ENCODE measurements at regions not wholly inside any gene's neighbourhood (a gene's known extent, or its start where the extent isn't known, plus 50 kb on each side); places are given as distances from the start of the nearest gene placed in this dataset.

- H3K36me3 ChIP-seq (ENCODE audit: control insufficient read depth in 2 of 2, insufficient read depth in 2 of 2, low read length in 2 of 2), result no peaks in the 10 kb centered on the region
- no peaks in the 10 kb centered on the region for H3K4me1 ChIP-seq (ENCODE audit: control insufficient read depth in 2 of 2, insufficient read depth in 2 of 2, low read length in 2 of 2)
- no peaks in the 10 kb centered on the region for H3K27me3 ChIP-seq (ENCODE audit: control insufficient read depth in 2 of 2, insufficient read depth in 2 of 2, low read length in 2 of 2)
These were observed 193.4 kb upstream of the SEMA6D start for GRCh38 chr15:47523681-47524475.

GRCh38 chr15:47529241-47529640 lies 188.1 kb upstream of the SEMA6D start:
- no peak overlapping the region for H3K27ac ChIP-seq (ENCODE audit: low read depth in 2 of 2, low read length in 2 of 2)

More at GRCh38 chr15:47523681-47524475, 193.4 kb upstream of the SEMA6D start:
- Histone ChIP-seq H3K4me3 (ENCODE audit: low read length in 2 of 2) (no peak overlapping the region), H3K27ac (ENCODE audit: low read depth in 2 of 2, low read length in 2 of 2) (no peak overlapping the region), H3K9ac (ENCODE audit: low read depth in 1 of 2, low read length in 2 of 2) (no peak overlapping the region), H3K9me3 (ENCODE audit: control insufficient read depth in 2 of 2, low read length in 2 of 2) (no peaks in the 10 kb centered on the region)

GRCh38 chr15:47534673-47535072 lies 182.6 kb upstream of the SEMA6D start:
- no peaks in the 10 kb centered on the region for H3K9me3 ChIP-seq (ENCODE audit: control insufficient read depth in 2 of 2, low read length in 2 of 2)
- H3K9ac ChIP-seq (ENCODE audit: low read depth in 1 of 2, low read length in 2 of 2), result no peak overlapping the region
- H3K27ac ChIP-seq (ENCODE audit: low read depth in 2 of 2, low read length in 2 of 2), result no peak overlapping the region
- no peaks in the 10 kb centered on the region for H3K27me3 ChIP-seq (ENCODE audit: control insufficient read depth in 2 of 2, insufficient read depth in 2 of 2, low read length in 2 of 2)
- H3K4me1 ChIP-seq (ENCODE audit: control insufficient read depth in 2 of 2, insufficient read depth in 2 of 2, low read length in 2 of 2), result no peaks in the 10 kb centered on the region
- H3K36me3 ChIP-seq (ENCODE audit: control insufficient read depth in 2 of 2, insufficient read depth in 2 of 2, low read length in 2 of 2), result no peaks in the 10 kb centered on the region
- H3K4me3 ChIP-seq (ENCODE audit: low read length in 2 of 2), result no peak overlapping the region

More at GRCh38 chr15:47529241-47529640, 188.1 kb upstream of the SEMA6D start:
- H3K36me3 ChIP-seq (ENCODE audit: control insufficient read depth in 2 of 2, insufficient read depth in 2 of 2, low read length in 2 of 2), result no peaks in the 10 kb centered on the region
- H3K4me3 ChIP-seq (ENCODE audit: low read length in 2 of 2), result no peak overlapping the region
- no peaks in the 10 kb centered on the region for H3K27me3 ChIP-seq (ENCODE audit: control insufficient read depth in 2 of 2, insufficient read depth in 2 of 2, low read length in 2 of 2)
- H3K9me3 ChIP-seq (ENCODE audit: control insufficient read depth in 2 of 2, low read length in 2 of 2), result no peaks in the 10 kb centered on the region
- H3K4me1 ChIP-seq (ENCODE audit: control insufficient read depth in 2 of 2, insufficient read depth in 2 of 2, low read length in 2 of 2), result no peaks in the 10 kb centered on the region
- H3K9ac ChIP-seq (ENCODE audit: low read depth in 1 of 2, low read length in 2 of 2), result no peak overlapping the region

GRCh38 chr15:47541562-47541961 lies 175.7 kb upstream of the SEMA6D start:
- H3K36me3 ChIP-seq (ENCODE audit: control insufficient read depth in 2 of 2, insufficient read depth in 2 of 2, low read length in 2 of 2), result no peaks in the 10 kb centered on the region

GRCh38 chr15:47542312-47542989 lies 174.9 kb upstream of the SEMA6D start:
- no peaks in the 10 kb centered on the region for H3K36me3 ChIP-seq (ENCODE audit: control insufficient read depth in 2 of 2, insufficient read depth in 2 of 2, low read length in 2 of 2)
- H3K4me3 ChIP-seq (ENCODE audit: low read length in 2 of 2), result no peak overlapping the region
- no peaks in the 10 kb centered on the region for H3K9me3 ChIP-seq (ENCODE audit: control insufficient read depth in 2 of 2, low read length in 2 of 2)
- no peaks in the 10 kb centered on the region for H3K4me1 ChIP-seq (ENCODE audit: control insufficient read depth in 2 of 2, insufficient read depth in 2 of 2, low read length in 2 of 2)
- H3K27ac ChIP-seq (ENCODE audit: low read depth in 2 of 2, low read length in 2 of 2), result no peak overlapping the region
- no peaks in the 10 kb centered on the region for H3K27me3 ChIP-seq (ENCODE audit: control insufficient read depth in 2 of 2, insufficient read depth in 2 of 2, low read length in 2 of 2)
- no peak overlapping the region for H3K9ac ChIP-seq (ENCODE audit: low read depth in 1 of 2, low read length in 2 of 2)

More at GRCh38 chr15:47541562-47541961, 175.7 kb upstream of the SEMA6D start:
- no peak overlapping the region for H3K4me3 ChIP-seq (ENCODE audit: low read length in 2 of 2)
- H3K4me1 ChIP-seq (ENCODE audit: control insufficient read depth in 2 of 2, insufficient read depth in 2 of 2, low read length in 2 of 2), result no peaks in the 10 kb centered on the region
- no peaks in the 10 kb centered on the region for H3K27me3 ChIP-seq (ENCODE audit: control insufficient read depth in 2 of 2, insufficient read depth in 2 of 2, low read length in 2 of 2)
- no peaks in the 10 kb centered on the region for H3K9me3 ChIP-seq (ENCODE audit: control insufficient read depth in 2 of 2, low read length in 2 of 2)
- H3K9ac ChIP-seq (ENCODE audit: low read depth in 1 of 2, low read length in 2 of 2), result no peak overlapping the region
- H3K27ac ChIP-seq (ENCODE audit: low read depth in 2 of 2, low read length in 2 of 2), result no peak overlapping the region

- Histone ChIP-seq H3K27ac (ENCODE audit: low read depth in 2 of 2, low read length in 2 of 2) (no peak overlapping the region), H3K9me3 (ENCODE audit: control insufficient read depth in 2 of 2, low read length in 2 of 2) (no peaks in the 10 kb centered on the region), H3K4me3 (ENCODE audit: low read length in 2 of 2) (no peak overlapping the region), H3K27me3 (ENCODE audit: control insufficient read depth in 2 of 2, insufficient read depth in 2 of 2, low read length in 2 of 2) (no peaks in the 10 kb centered on the region), H3K9ac (ENCODE audit: low read depth in 1 of 2, low read length in 2 of 2) (no peak overlapping the region), H3K36me3 (ENCODE audit: control insufficient read depth in 2 of 2, insufficient read depth in 2 of 2, low read length in 2 of 2) (no peaks in the 10 kb centered on the region), H3K4me1 (ENCODE audit: control insufficient read depth in 2 of 2, insufficient read depth in 2 of 2, low read length in 2 of 2) (no peaks in the 10 kb centered on the region)
These were observed 169.1 kb upstream of the SEMA6D start for GRCh38 chr15:47548231-47548630.

- Histone ChIP-seq H3K36me3 (ENCODE audit: control insufficient read depth in 2 of 2, insufficient read depth in 2 of 2, low read length in 2 of 2) (no peaks in the 10 kb centered on the region), H3K9me3 (ENCODE audit: control insufficient read depth in 2 of 2, low read length in 2 of 2) (no peaks in the 10 kb centered on the region), H3K9ac (ENCODE audit: low read depth in 1 of 2, low read length in 2 of 2) (no peak overlapping the region)
These were observed 168.3 kb upstream of the SEMA6D start for GRCh38 chr15:47548986-47549385.

GRCh38 chr15:47551079-47551478 lies 166.2 kb upstream of the SEMA6D start:
- Histone ChIP-seq H3K9me3 (ENCODE audit: control insufficient read depth in 2 of 2, low read length in 2 of 2) (no peaks in the 10 kb centered on the region), H3K4me1 (ENCODE audit: control insufficient read depth in 2 of 2, insufficient read depth in 2 of 2, low read length in 2 of 2) (no peaks in the 10 kb centered on the region), H3K9ac (ENCODE audit: low read depth in 1 of 2, low read length in 2 of 2) (no peak overlapping the region), H3K4me3 (ENCODE audit: low read length in 2 of 2) (no peak overlapping the region), H3K36me3 (ENCODE audit: control insufficient read depth in 2 of 2, insufficient read depth in 2 of 2, low read length in 2 of 2) (no peaks in the 10 kb centered on the region), H3K27ac (ENCODE audit: low read depth in 2 of 2, low read length in 2 of 2) (no peak overlapping the region), H3K27me3 (ENCODE audit: control insufficient read depth in 2 of 2, insufficient read depth in 2 of 2, low read length in 2 of 2) (no peaks in the 10 kb centered on the region)

More at GRCh38 chr15:47548986-47549385, 168.3 kb upstream of the SEMA6D start:
- H3K27ac ChIP-seq (ENCODE audit: low read depth in 2 of 2, low read length in 2 of 2), result no peak overlapping the region
- H3K27me3 ChIP-seq (ENCODE audit: control insufficient read depth in 2 of 2, insufficient read depth in 2 of 2, low read length in 2 of 2), result no peaks in the 10 kb centered on the region
- no peaks in the 10 kb centered on the region for H3K4me1 ChIP-seq (ENCODE audit: control insufficient read depth in 2 of 2, insufficient read depth in 2 of 2, low read length in 2 of 2)
- H3K4me3 ChIP-seq (ENCODE audit: low read length in 2 of 2), result no peak overlapping the region

GRCh38 chr15:47551546-47551945 lies 165.8 kb upstream of the SEMA6D start:
- no peak overlapping the region for H3K27ac ChIP-seq (ENCODE audit: low read depth in 2 of 2, low read length in 2 of 2)
- no peak overlapping the region for H3K4me3 ChIP-seq (ENCODE audit: low read length in 2 of 2)
- no peaks in the 10 kb centered on the region for H3K36me3 ChIP-seq (ENCODE audit: control insufficient read depth in 2 of 2, insufficient read depth in 2 of 2, low read length in 2 of 2)
- no peaks in the 10 kb centered on the region for H3K9me3 ChIP-seq (ENCODE audit: control insufficient read depth in 2 of 2, low read length in 2 of 2)
- H3K4me1 ChIP-seq (ENCODE audit: control insufficient read depth in 2 of 2, insufficient read depth in 2 of 2, low read length in 2 of 2), result no peaks in the 10 kb centered on the region
- no peak overlapping the region for H3K9ac ChIP-seq (ENCODE audit: low read depth in 1 of 2, low read length in 2 of 2)
- no peaks in the 10 kb centered on the region for H3K27me3 ChIP-seq (ENCODE audit: control insufficient read depth in 2 of 2, insufficient read depth in 2 of 2, low read length in 2 of 2)

GRCh38 chr15:47552978-47553608 lies 164.2 kb upstream of the SEMA6D start:
- H3K4me3 ChIP-seq (ENCODE audit: low read length in 2 of 2), result no peak overlapping the region
- H3K27ac ChIP-seq (ENCODE audit: low read depth in 2 of 2, low read length in 2 of 2), result no peak overlapping the region
- no peak overlapping the region for H3K9ac ChIP-seq (ENCODE audit: low read depth in 1 of 2, low read length in 2 of 2)
- no peaks in the 10 kb centered on the region for H3K27me3 ChIP-seq (ENCODE audit: control insufficient read depth in 2 of 2, insufficient read depth in 2 of 2, low read length in 2 of 2)
- H3K36me3 ChIP-seq (ENCODE audit: control insufficient read depth in 2 of 2, insufficient read depth in 2 of 2, low read length in 2 of 2), result no peaks in the 10 kb centered on the region
- no peaks in the 10 kb centered on the region for H3K4me1 ChIP-seq (ENCODE audit: control insufficient read depth in 2 of 2, insufficient read depth in 2 of 2, low read length in 2 of 2)
- no peaks in the 10 kb centered on the region for H3K9me3 ChIP-seq (ENCODE audit: control insufficient read depth in 2 of 2, low read length in 2 of 2)
